NB4 (cell line): ENCODE measurements at regions not wholly inside any gene's neighbourhood (a gene's known extent, or its start where the extent isn't known, plus 50 kb on each side); places are given as distances from the start of the nearest gene placed in this dataset.

Experiments
- DNase-seq: peaks from one replicate; pipeline ENCODE4 v3.0.0; 2010; ENCODE audit warnings: low read depth
- H3K4me3 ChIP-seq: one replicate; pipeline ENCODE4 v1.5.1; 2011; ENCODE audit warnings: mild to moderate bottlenecking, low read depth, low read length, moderate library complexity
- CTCF ChIP-seq: IDR thresholded peaks from one replicate; pipeline ENCODE4 v1.5.1; 2012; ENCODE audit warnings: low read depth, low read length
- MYC ChIP-seq: IDR thresholded peaks from 2 replicates; pipeline ENCODE4 v1.6.1; 2011; ENCODE audit warnings: low read depth, low read length
- POLR2A ChIP-seq: IDR thresholded peaks from 2 replicates; pipeline ENCODE4 v1.6.1; 2011; ENCODE audit warnings: mild to moderate bottlenecking; ENCODE audit not compliant: insufficient read length; ENCODE audit errors: extremely low read depth
- TF ChIP-seq, protein P1 (sequence below): IDR thresholded peaks from 2 replicates; pipeline ENCODE4 v1.6.1; 2011; ENCODE audit warnings: low read depth, low read length

- no peak overlapping the region for H3K4me3 ChIP-seq
- no peak for DNase-seq
- TF ChIP-seq CTCF, result no peak
- TF ChIP-seq MYC, result no peak
- TF ChIP-seq, protein P1, sequence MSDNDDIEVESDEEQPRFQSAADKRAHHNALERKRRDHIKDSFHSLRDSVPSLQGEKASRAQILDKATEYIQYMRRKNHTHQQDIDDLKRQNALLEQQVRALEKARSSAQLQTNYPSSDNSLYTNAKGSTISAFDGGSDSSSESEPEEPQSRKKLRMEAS, result no peak
- TF ChIP-seq POLR2A, result no peak
Observed at GRCh38 chr14:100972118-100972897, 68.8 kb upstream of the RTL1 start.

DNA sequence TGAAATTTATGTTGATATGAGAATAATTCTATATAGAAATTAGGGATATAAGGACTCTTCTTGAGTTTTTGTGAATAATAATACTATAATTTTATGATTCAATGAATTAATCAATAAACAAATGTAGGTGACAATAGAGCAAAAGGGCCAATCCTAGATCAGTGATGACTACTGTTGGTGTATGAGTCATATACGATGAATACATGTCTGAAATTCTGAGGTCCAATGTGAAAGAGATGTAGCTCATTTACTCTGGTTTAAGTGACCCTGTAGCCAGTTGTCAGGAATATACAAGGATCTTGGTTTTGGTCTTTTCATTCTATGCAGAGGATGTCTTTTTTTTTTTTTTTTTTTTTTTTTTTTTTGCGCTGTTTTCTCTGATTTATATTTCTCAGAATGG, 72.1 kb upstream of the RTL1 start:
- H3K4me3 ChIP-seq, result no peak overlapping the region
- DNase-seq, result no peak
- TF ChIP-seq CTCF, result no peak
- no peak for TF ChIP-seq MYC
- no peak for TF ChIP-seq POLR2A
- TF ChIP-seq, protein P1, result no peak

DNA sequence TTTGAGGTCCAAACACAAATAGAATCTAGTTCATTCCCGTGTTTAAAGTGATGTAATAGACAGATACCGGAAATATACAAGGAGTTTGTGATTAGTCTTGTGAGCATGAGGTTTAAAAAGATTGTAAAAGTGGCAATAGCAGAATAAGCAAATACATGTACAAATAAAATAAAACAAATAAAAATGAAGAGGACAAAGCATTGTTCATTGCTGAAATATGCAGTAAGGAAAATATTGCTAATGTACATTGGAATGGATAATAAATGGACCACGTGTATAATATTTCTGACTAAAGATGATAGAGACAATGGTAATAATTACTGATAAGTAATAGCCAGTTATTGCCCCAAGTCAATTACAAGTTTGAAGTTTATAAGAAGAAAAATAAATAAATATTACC, 75.6 kb upstream of the RTL1 start:
- TF ChIP-seq POLR2A (no peak), CTCF (no peak), MYC (no peak)
- TF ChIP-seq, protein P1, result no peak
- no peak overlapping the region for H3K4me3 ChIP-seq
- DNase-seq, result no peak

DNA sequence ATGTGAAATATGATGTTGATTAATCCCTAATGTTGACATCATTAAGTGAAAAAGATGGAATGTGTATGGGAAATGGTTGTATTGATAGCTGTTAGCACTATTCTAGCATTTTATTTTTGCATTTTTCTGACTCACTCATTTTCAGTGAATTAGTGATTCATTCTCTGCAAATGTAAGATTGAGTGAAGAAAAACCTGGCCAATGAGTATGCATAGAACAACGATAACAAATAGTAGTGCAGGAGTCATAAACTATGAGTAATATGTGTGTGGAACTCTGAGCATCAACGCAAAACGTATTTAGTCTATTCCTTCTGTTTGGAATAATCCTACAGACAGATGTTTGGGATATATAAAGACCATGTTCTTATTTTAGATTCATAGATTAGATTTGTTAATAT, 76.3 kb upstream of the RTL1 start:
- TF ChIP-seq MYC, result no peak
- TF ChIP-seq, protein P1, result no peak
- no peak for TF ChIP-seq CTCF
- TF ChIP-seq POLR2A, result no peak
- DNase-seq, result no peak
- H3K4me3 ChIP-seq, result no peak overlapping the region

- DNase-seq, result no peak
- TF ChIP-seq CTCF (no peak), MYC (no peak), POLR2A (no peak)
- TF ChIP-seq, protein P1, result no peak
- H3K4me3 ChIP-seq, result no peak overlapping the region
Observed at GRCh38 chr14:100980823-100981222, 77.3 kb upstream of the RTL1 start.

DNA sequence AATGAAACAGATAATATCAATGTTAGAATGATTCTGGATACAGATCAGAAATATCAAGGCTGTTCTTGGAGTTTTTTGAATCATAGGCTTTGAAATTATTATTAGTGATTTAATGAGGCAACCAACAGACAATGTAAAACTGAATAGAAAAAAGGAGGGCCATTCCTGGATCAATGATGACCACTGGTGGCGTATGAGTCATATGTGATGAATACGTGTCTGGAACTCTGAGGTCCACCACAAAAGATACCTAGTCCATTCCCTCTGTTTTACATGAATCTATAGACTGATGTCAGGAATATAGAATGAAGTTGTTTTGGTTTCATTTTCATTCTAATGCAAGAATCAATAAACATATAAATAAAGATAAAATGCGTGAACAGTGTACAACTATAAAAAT, 78.3 kb upstream of the RTL1 start:
- TF ChIP-seq POLR2A, result no peak
- TF ChIP-seq MYC, result no peak
- TF ChIP-seq, protein P1, result no peak
- TF ChIP-seq CTCF, result no peak
- no peak overlapping the region for H3K4me3 ChIP-seq
- DNase-seq, result no peak
